ENCODE measurements at regions not wholly inside any gene's neighbourhood (a gene's known extent, or its start where the extent isn't known, plus 50 kb on each side); places are given as distances from the start of the nearest gene placed in this dataset.

- FAIRE-seq: no peak
- DNase-seq (ENCODE audit: insufficient read length, low spot score): no peak
- TF ChIP-seq CTCF (IDR thresholded peaks at IDR 0.05; ENCODE audit: insufficient read depth, missing control alignments): no peak
Measured at GRCh38 chr7:114788706-114789105, 133.2 kb upstream of the MDFIC start.

- TF ChIP-seq CTCF (IDR thresholded peaks at IDR 0.05; ENCODE audit: insufficient read depth, missing control alignments): no peak
- FAIRE-seq: no peak
- DNase-seq (ENCODE audit: insufficient read length, low spot score): no peak
Measured at GRCh38 chr7:114789161-114789560, 132.7 kb upstream of the MDFIC start.

GRCh38 chr7:114789871-114790311 is 132.0 kb upstream of the MDFIC start:
- no peak for TF ChIP-seq CTCF (IDR thresholded peaks at IDR 0.05; ENCODE audit: insufficient read depth, missing control alignments)
- FAIRE-seq: no peak
- no peak for DNase-seq (ENCODE audit: insufficient read length, low spot score)

- DNase-seq (ENCODE audit: insufficient read length, low spot score): no peak
- FAIRE-seq: no peak
- no peak for TF ChIP-seq CTCF (IDR thresholded peaks at IDR 0.05; ENCODE audit: insufficient read depth, missing control alignments)
Measured at GRCh38 chr7:114790521-114790920, 131.4 kb upstream of the MDFIC start.

GRCh38 chr7:114791771-114792170 is 130.1 kb upstream of the MDFIC start:
- no peak for FAIRE-seq
- no peak for TF ChIP-seq CTCF (IDR thresholded peaks at IDR 0.05; ENCODE audit: insufficient read depth, missing control alignments)
- DNase-seq (ENCODE audit: insufficient read length, low spot score): no peak

GRCh38 chr7:114793155-114793845 is 128.6 kb upstream of the MDFIC start:
- no peak for DNase-seq (ENCODE audit: insufficient read length, low spot score)
- TF ChIP-seq CTCF (IDR thresholded peaks at IDR 0.05; ENCODE audit: insufficient read depth, missing control alignments): no peak
- FAIRE-seq: no peak

- no peak for FAIRE-seq
- TF ChIP-seq CTCF (IDR thresholded peaks at IDR 0.05; ENCODE audit: insufficient read depth, missing control alignments): no peak
- DNase-seq (ENCODE audit: insufficient read length, low spot score): no peak
Measured at GRCh38 chr7:114795475-114795874, 126.4 kb upstream of the MDFIC start.
